Keratinocyte (primary cell): ENCODE measurements at regions not wholly inside any gene's neighbourhood (a gene's known extent, or its start where the extent isn't known, plus 50 kb on each side); places are given as distances from the start of the nearest gene placed in this dataset.

Source experiments
- DNase-seq: peaks from one replicate; pipeline ENCODE4 v3.0.0-alpha.2; 2011; ENCODE audit warnings: low read depth, missing footprints, low spot score
- FAIRE-seq: peaks from 2 replicates; lab custom pipeline; 2011; peaks lifted over from hg19 to GRCh38; lab: Jason Lieb, UNC
- H2AFZ ChIP-seq: 2 replicates; pipeline ENCODE4 v1.6.0; 2012; ENCODE audit warnings: low read length, control low read depth, inconsistent platforms; ENCODE audit not compliant: control insufficient read depth
- H3K27ac ChIP-seq: 2 replicates; pipeline ENCODE4 v1.5.1; 2011; ENCODE audit warnings: low read length; ENCODE audit not compliant: control insufficient read depth, insufficient read depth
- H3K27me3 ChIP-seq: 3 replicates; pipeline ENCODE4 v1.6.0; 2011; ENCODE audit warnings: low read length; ENCODE audit not compliant: control insufficient read depth, insufficient read depth; ENCODE audit errors: extremely low read depth
- H3K36me3 ChIP-seq, 2 experiments: 2 replicates in 1 of 2; 3 replicates in 1 of 2; pipeline ENCODE4 v1.5.1; 2011; ENCODE audit warnings: low read length in 2 of 2, mild to moderate bottlenecking in 1 of 2; ENCODE audit not compliant: control insufficient read depth in 2 of 2, insufficient read depth in 2 of 2; ENCODE audit errors: extremely low read depth in 1 of 2
- H3K4me1 ChIP-seq: 3 replicates; pipeline ENCODE4 v1.5.1; 2011; ENCODE audit warnings: low read length; ENCODE audit not compliant: control insufficient read depth, insufficient read depth; ENCODE audit errors: extremely low read depth
- H3K4me2 ChIP-seq: 3 replicates; pipeline ENCODE4 v1.6.0; 2011; ENCODE audit warnings: low read depth, low read length; ENCODE audit not compliant: control insufficient read depth, insufficient read depth; ENCODE audit errors: extremely low read depth
- H3K4me3 ChIP-seq, 3 experiments: fragments of 200-600 bp in 1 of 3; sonication (generic) in 1 of 3; 2 replicates in 2 of 3; 3 replicates in 1 of 3; pipeline ENCODE4 v1.5.1; 2011 to 2016; ENCODE audit warnings: low read length in 3 of 3, mild to moderate bottlenecking in 3 of 3, control low read depth in 2 of 3, inconsistent platforms in 1 of 3, low read depth in 1 of 3, mixed read lengths in 1 of 3, mixed run types in 1 of 3, moderate library complexity in 1 of 3; ENCODE audit not compliant: control insufficient read depth in 2 of 3, insufficient read depth in 2 of 3; ENCODE audit errors: extremely low read depth in 1 of 3
- H3K79me2 ChIP-seq: 2 replicates; pipeline ENCODE4 v1.6.0; 2012; ENCODE audit warnings: low read length; ENCODE audit not compliant: control insufficient read depth, insufficient read depth
- H3K9ac ChIP-seq: 3 replicates; pipeline ENCODE4 v1.6.0; 2011; ENCODE audit warnings: low read length; ENCODE audit not compliant: control insufficient read depth, insufficient read depth; ENCODE audit errors: extremely low read depth
- H3K9me1 ChIP-seq: 3 replicates; pipeline ENCODE4 v1.6.0; 2011; ENCODE audit warnings: low read length; ENCODE audit not compliant: control insufficient read depth, insufficient read depth; ENCODE audit errors: extremely low read depth
- H3K9me3 ChIP-seq: 2 replicates; pipeline ENCODE4 v1.5.1; 2012; ENCODE audit warnings: low read depth, low read length; ENCODE audit not compliant: control insufficient read depth
- H4K20me1 ChIP-seq: 3 replicates; pipeline ENCODE4 v1.6.0; 2011; ENCODE audit warnings: low read length; ENCODE audit not compliant: control insufficient read depth, insufficient read depth; ENCODE audit errors: extremely low read depth
- CTCF ChIP-seq, 3 experiments: IDR thresholded peaks in 1 of 3; conservative IDR thresholded peaks in 1 of 3; optimal IDR thresholded peaks in 1 of 3; 2 replicates in 2 of 3; 3 replicates in 1 of 3; pipeline versions ENCODE3 to v1.5.1; 2011; ENCODE audit warnings: low read length in 3 of 3, mild to moderate bottlenecking in 3 of 3, moderate library complexity in 2 of 3, control low read depth in 1 of 3, inconsistent platforms in 1 of 3; ENCODE audit not compliant: insufficient read depth in 2 of 3; ENCODE audit errors: extremely low read depth in 1 of 3
- EZH2 ChIP-seq: IDR thresholded peaks from one replicate; pipeline ENCODE4 v1.6.1; 2012; ENCODE audit warnings: inconsistent platforms, mild to moderate bottlenecking, low read length, moderate library complexity
- dilution Hi-C: fragments of 300-500 bp; cut with MboI; formaldehyde crosslinking; loops from one replicate; pipeline ENCODE4 v1.7.0; 2020; ENCODE audit warnings: low sequenced_read_pairs; ENCODE audit not compliant: extremely low pct_ligation_motif_present

GRCh38 chr6:112439432-112439831 is 92.3 kb downstream of the RFPL4B start:
- Histone ChIP-seq H3K9me1 (no peaks in the 10 kb centered on the region), H3K4me2 (no peak overlapping the region), H3K4me3 (no peak overlapping the region), H3K27me3 (no peaks in the 10 kb centered on the region), H4K20me1 (no peaks in the 10 kb centered on the region), H3K36me3 (no peaks in the 10 kb centered on the region), H3K27ac (no peak overlapping the region), H3K9me3 (no peaks in the 10 kb centered on the region), H3K79me2 (no peaks in the 10 kb centered on the region), H3K9ac (no peak overlapping the region), H2AFZ (no peak overlapping the region), H3K4me1 (no peaks in the 10 kb centered on the region)
- TF ChIP-seq CTCF (optimal IDR thresholded peaks at IDR 0.05 in 1 of 3, IDR thresholded peaks at IDR 0.05 in 1 of 3, conservative IDR thresholded peaks at IDR 0.05 in 1 of 3; ENCODE audit: extremely low read depth in 1 of 3, insufficient read depth in 2 of 3, low read length in 3 of 3), result no peak
- no peak for TF ChIP-seq EZH2
- dilution Hi-C loops, result no loop called here
- FAIRE-seq, result no peak
- DNase-seq, result no peak

- Histone ChIP-seq H3K27me3 (no peaks in the 10 kb centered on the region), H3K9me1 (no peaks in the 10 kb centered on the region), H4K20me1 (no peaks in the 10 kb centered on the region), H3K4me2 (no peak overlapping the region), H3K4me1 (no peaks in the 10 kb centered on the region), H3K36me3 (no peaks in the 10 kb centered on the region), H3K9ac (no peak overlapping the region), H3K79me2 (no peaks in the 10 kb centered on the region), H3K9me3 (no peaks in the 10 kb centered on the region), H2AFZ (no peak overlapping the region), H3K4me3 (no peak overlapping the region), H3K27ac (no peak overlapping the region)
- DNase-seq, result no peak
- TF ChIP-seq EZH2, result no peak
- TF ChIP-seq CTCF (optimal IDR thresholded peaks at IDR 0.05 in 1 of 3, IDR thresholded peaks at IDR 0.05 in 1 of 3, conservative IDR thresholded peaks at IDR 0.05 in 1 of 3; ENCODE audit: extremely low read depth in 1 of 3, insufficient read depth in 2 of 3, low read length in 3 of 3), result no peak
- dilution Hi-C loops, result no loop called here
- no peak for FAIRE-seq
Observed at GRCh38 chr6:112441607-112442006, 94.5 kb downstream of the RFPL4B start.
